H1 (cell line): ENCODE measurements at regions not wholly inside any gene's neighbourhood (a gene's known extent, or its start where the extent isn't known, plus 50 kb on each side); places are given as distances from the start of the nearest gene placed in this dataset.

ENCODE experiments used
- ASH2L ChIP-seq: fragments of 200-600, 300-600 bp; sonication (generic); IDR thresholded peaks from one replicate; pipeline ENCODE4 v1.7.1; 2017; ENCODE audit warnings: low read length
- BACH1 ChIP-seq: IDR thresholded peaks from 2 replicates; pipeline ENCODE4 v1.6.1; 2012; ENCODE audit warnings: low read length, improper control_type of control experiment
- EZH2 ChIP-seq: fragments of 200-600 bp; sonication (generic); IDR thresholded peaks from 2 replicates; pipeline ENCODE4 v1.7.1; 2012; ENCODE audit warnings: low read depth, mild to moderate bottlenecking, moderate library complexity, low read length, inconsistent platforms; ENCODE audit not compliant: severe bottlenecking
- KDM5A ChIP-seq: fragments of 200-600 bp; IDR thresholded peaks from 2 replicates; pipeline ENCODE4 v1.7.1; 2012; ENCODE audit warnings: mild to moderate bottlenecking, low read length, inconsistent platforms, mixed read lengths
- POLR2AphosphoS5 ChIP-seq: IDR thresholded peaks from 2 replicates; pipeline ENCODE4 v1.6.1; 2011; ENCODE audit warnings: low read depth, low read length
- SIN3A ChIP-seq, 2 experiments: IDR thresholded peaks in 1 of 2; conservative IDR thresholded peaks in 1 of 2; 2 replicates each; pipeline ENCODE4 v1.6.1; 2011 to 2012; ENCODE audit warnings: low read length in 2 of 2, improper control_type of control experiment in 1 of 2, low read depth in 1 of 2, mild to moderate bottlenecking in 1 of 2
- ZNF274 ChIP-seq: IDR thresholded peaks from 2 replicates; pipeline ENCODE4 v1.7.0; 2012; ENCODE audit warnings: low read length, borderline replicate concordance; ENCODE audit errors: extremely low read depth
- TF ChIP-seq, protein P1 (sequence below), 3 experiments: IDR thresholded peaks; 1 replicate in 2 of 3; 2 replicates in 1 of 3; pipeline versions ENCODE4 v1.5.1 to v1.6.1; 2011; ENCODE audit warnings: low read length in 3 of 3, mild to moderate bottlenecking in 3 of 3, inconsistent platforms in 2 of 3, low read depth in 1 of 3, moderate library complexity in 1 of 3; ENCODE audit not compliant: insufficient read depth in 1 of 3; ENCODE audit errors: control extremely low read depth in 1 of 3

DNA sequence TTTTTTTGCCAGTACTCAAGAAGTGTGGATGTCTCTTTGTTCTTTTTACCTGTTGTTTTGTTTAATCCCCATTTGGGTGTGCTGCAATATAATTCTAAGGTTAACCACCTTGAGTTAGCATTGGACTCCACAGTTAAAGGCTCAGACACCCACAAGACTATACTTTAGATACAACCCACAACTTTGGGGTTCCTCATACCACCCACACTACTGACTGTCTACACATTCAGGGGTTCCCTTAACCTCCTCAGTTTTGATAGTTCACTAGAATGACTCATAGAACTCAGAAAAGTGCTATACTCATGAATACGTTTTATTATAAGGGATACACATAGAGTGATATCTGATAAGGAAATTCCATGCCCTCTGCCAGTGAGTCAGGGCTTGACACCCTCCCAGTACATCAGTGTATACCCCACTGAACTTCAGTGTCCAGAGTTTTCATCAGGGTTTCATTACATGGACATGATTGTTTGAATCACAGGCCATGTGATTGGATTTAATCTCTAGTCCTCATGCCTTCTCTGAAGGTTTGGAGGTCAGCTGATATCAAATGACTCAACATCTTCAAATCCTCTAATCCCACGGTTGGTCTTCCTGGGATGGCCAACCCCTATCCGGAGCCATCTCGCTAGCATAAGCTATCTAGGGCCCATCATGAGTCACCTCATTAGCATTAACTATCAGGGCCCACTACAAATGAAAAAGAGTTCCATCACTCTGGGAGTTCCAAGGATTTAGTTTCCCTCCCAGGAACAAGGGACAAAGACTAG lies 357.7 kb upstream of the EMCN start:
- TF ChIP-seq, protein P1, sequence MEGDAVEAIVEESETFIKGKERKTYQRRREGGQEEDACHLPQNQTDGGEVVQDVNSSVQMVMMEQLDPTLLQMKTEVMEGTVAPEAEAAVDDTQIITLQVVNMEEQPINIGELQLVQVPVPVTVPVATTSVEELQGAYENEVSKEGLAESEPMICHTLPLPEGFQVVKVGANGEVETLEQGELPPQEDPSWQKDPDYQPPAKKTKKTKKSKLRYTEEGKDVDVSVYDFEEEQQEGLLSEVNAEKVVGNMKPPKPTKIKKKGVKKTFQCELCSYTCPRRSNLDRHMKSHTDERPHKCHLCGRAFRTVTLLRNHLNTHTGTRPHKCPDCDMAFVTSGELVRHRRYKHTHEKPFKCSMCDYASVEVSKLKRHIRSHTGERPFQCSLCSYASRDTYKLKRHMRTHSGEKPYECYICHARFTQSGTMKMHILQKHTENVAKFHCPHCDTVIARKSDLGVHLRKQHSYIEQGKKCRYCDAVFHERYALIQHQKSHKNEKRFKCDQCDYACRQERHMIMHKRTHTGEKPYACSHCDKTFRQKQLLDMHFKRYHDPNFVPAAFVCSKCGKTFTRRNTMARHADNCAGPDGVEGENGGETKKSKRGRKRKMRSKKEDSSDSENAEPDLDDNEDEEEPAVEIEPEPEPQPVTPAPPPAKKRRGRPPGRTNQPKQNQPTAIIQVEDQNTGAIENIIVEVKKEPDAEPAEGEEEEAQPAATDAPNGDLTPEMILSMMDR (IDR thresholded peaks at IDR 0.05; ENCODE audit: control extremely low read depth in 1 of 3, insufficient read depth in 1 of 3, low read depth in 1 of 3, low read length in 3 of 3) = no peak
- TF ChIP-seq BACH1 = no peak
- no peak for TF ChIP-seq POLR2AphosphoS5
- no peak for TF ChIP-seq ASH2L
- no peak for TF ChIP-seq ZNF274
- TF ChIP-seq KDM5A = no peak
- TF ChIP-seq SIN3A (conservative IDR thresholded peaks at IDR 0.05 in 1 of 2, IDR thresholded peaks at IDR 0.05 in 1 of 2; ENCODE audit: low read depth in 1 of 2, low read length in 2 of 2) = no peak
- no peak for TF ChIP-seq EZH2
